GM18519 (cell line): ENCODE measurements at regions not wholly inside any gene's neighbourhood (a gene's known extent, or its start where the extent isn't known, plus 50 kb on each side); places are given as distances from the start of the nearest gene placed in this dataset.

Source experiments
- ATAC-seq: cut with Tn5 transposase; IDR thresholded peaks from one replicate; pipeline ENCODE4 v1.9.1; 2021; ENCODE audit warnings: mild to moderate bottlenecking, moderate library complexity; ENCODE audit not compliant: unreplicated experiment, low FRiP score

DNA sequence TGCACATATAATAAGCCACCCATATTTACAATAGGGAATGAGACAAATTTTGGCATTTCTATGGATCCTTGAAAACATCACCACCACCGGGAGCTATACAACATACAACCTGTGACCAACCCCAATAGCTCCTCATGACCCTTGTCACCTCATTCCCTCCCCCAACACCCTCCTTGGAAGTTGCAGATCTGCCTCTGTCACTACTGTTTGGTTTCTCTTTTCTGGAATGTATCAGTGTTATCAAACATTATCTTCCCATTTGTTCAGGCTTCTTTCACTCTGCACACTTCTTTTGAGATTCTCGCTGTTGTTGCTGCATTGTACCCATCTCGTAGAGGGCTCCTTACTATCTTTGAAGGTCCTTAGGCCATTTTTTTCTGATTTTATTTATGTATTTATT is 75.6 kb downstream of the ZNF280B start:
- ATAC-seq, result no peak

GRCh38 chr22:22433770-22434169 is 74.8 kb downstream of the ZNF280B start:
- no peak for ATAC-seq
